Keratinocyte (primary cell): ENCODE measurements at regions not wholly inside any gene's neighbourhood (a gene's known extent, or its start where the extent isn't known, plus 50 kb on each side); places are given as distances from the start of the nearest gene placed in this dataset.

Source experiments
- DNase-seq: peaks from one replicate; pipeline ENCODE4 v3.0.0-alpha.2; 2011; ENCODE audit warnings: low read depth, missing footprints, low spot score
- FAIRE-seq: peaks from 2 replicates; lab custom pipeline; 2011; peaks lifted over from hg19 to GRCh38; lab: Jason Lieb, UNC
- H2AFZ ChIP-seq: 2 replicates; pipeline ENCODE4 v1.6.0; 2012; ENCODE audit warnings: low read length, control low read depth, inconsistent platforms; ENCODE audit not compliant: control insufficient read depth
- H3K27ac ChIP-seq: 2 replicates; pipeline ENCODE4 v1.5.1; 2011; ENCODE audit warnings: low read length; ENCODE audit not compliant: control insufficient read depth, insufficient read depth
- H3K27me3 ChIP-seq: 3 replicates; pipeline ENCODE4 v1.6.0; 2011; ENCODE audit warnings: low read length; ENCODE audit not compliant: control insufficient read depth, insufficient read depth; ENCODE audit errors: extremely low read depth
- H3K36me3 ChIP-seq, 2 experiments: 2 replicates in 1 of 2; 3 replicates in 1 of 2; pipeline ENCODE4 v1.5.1; 2011; ENCODE audit warnings: low read length in 2 of 2, mild to moderate bottlenecking in 1 of 2; ENCODE audit not compliant: control insufficient read depth in 2 of 2, insufficient read depth in 2 of 2; ENCODE audit errors: extremely low read depth in 1 of 2
- H3K4me1 ChIP-seq: 3 replicates; pipeline ENCODE4 v1.5.1; 2011; ENCODE audit warnings: low read length; ENCODE audit not compliant: control insufficient read depth, insufficient read depth; ENCODE audit errors: extremely low read depth
- H3K4me2 ChIP-seq: 3 replicates; pipeline ENCODE4 v1.6.0; 2011; ENCODE audit warnings: low read depth, low read length; ENCODE audit not compliant: control insufficient read depth, insufficient read depth; ENCODE audit errors: extremely low read depth
- H3K4me3 ChIP-seq, 3 experiments: fragments of 200-600 bp in 1 of 3; sonication (generic) in 1 of 3; 2 replicates in 2 of 3; 3 replicates in 1 of 3; pipeline ENCODE4 v1.5.1; 2011 to 2016; ENCODE audit warnings: low read length in 3 of 3, mild to moderate bottlenecking in 3 of 3, control low read depth in 2 of 3, inconsistent platforms in 1 of 3, low read depth in 1 of 3, mixed read lengths in 1 of 3, mixed run types in 1 of 3, moderate library complexity in 1 of 3; ENCODE audit not compliant: control insufficient read depth in 2 of 3, insufficient read depth in 2 of 3; ENCODE audit errors: extremely low read depth in 1 of 3
- H3K79me2 ChIP-seq: 2 replicates; pipeline ENCODE4 v1.6.0; 2012; ENCODE audit warnings: low read length; ENCODE audit not compliant: control insufficient read depth, insufficient read depth
- H3K9ac ChIP-seq: 3 replicates; pipeline ENCODE4 v1.6.0; 2011; ENCODE audit warnings: low read length; ENCODE audit not compliant: control insufficient read depth, insufficient read depth; ENCODE audit errors: extremely low read depth
- H3K9me1 ChIP-seq: 3 replicates; pipeline ENCODE4 v1.6.0; 2011; ENCODE audit warnings: low read length; ENCODE audit not compliant: control insufficient read depth, insufficient read depth; ENCODE audit errors: extremely low read depth
- H3K9me3 ChIP-seq: 2 replicates; pipeline ENCODE4 v1.5.1; 2012; ENCODE audit warnings: low read depth, low read length; ENCODE audit not compliant: control insufficient read depth
- H4K20me1 ChIP-seq: 3 replicates; pipeline ENCODE4 v1.6.0; 2011; ENCODE audit warnings: low read length; ENCODE audit not compliant: control insufficient read depth, insufficient read depth; ENCODE audit errors: extremely low read depth
- CTCF ChIP-seq, 3 experiments: IDR thresholded peaks in 1 of 3; conservative IDR thresholded peaks in 1 of 3; optimal IDR thresholded peaks in 1 of 3; 2 replicates in 2 of 3; 3 replicates in 1 of 3; pipeline versions ENCODE3 to v1.5.1; 2011; ENCODE audit warnings: low read length in 3 of 3, mild to moderate bottlenecking in 3 of 3, moderate library complexity in 2 of 3, control low read depth in 1 of 3, inconsistent platforms in 1 of 3; ENCODE audit not compliant: insufficient read depth in 2 of 3; ENCODE audit errors: extremely low read depth in 1 of 3
- EZH2 ChIP-seq: IDR thresholded peaks from one replicate; pipeline ENCODE4 v1.6.1; 2012; ENCODE audit warnings: inconsistent platforms, mild to moderate bottlenecking, low read length, moderate library complexity
- dilution Hi-C: fragments of 300-500 bp; cut with MboI; formaldehyde crosslinking; loops from one replicate; pipeline ENCODE4 v1.7.0; 2020; ENCODE audit warnings: low sequenced_read_pairs; ENCODE audit not compliant: extremely low pct_ligation_motif_present

DNA sequence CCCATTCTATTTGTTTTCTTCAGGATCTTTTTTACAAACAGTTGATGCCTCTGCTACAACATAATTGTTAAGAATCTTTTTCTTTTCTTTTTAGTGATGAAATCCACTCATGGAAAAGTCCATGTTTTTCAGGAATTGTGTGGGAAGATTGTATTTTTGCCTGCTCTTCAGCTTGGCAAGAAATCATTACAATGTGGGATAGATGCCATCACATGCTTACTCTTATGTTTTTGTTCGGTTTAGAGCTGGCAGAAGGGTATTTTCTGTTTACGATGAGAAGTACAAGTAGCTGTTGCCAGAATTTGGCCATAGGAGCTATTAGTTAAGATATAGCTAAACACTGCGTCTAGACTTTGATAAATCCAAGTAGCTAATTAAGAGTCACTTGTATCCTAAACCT lies 2585.3 kb downstream of the ARAP2 start:
- TF ChIP-seq CTCF (optimal IDR thresholded peaks at IDR 0.05 in 1 of 3, IDR thresholded peaks at IDR 0.05 in 1 of 3, conservative IDR thresholded peaks at IDR 0.05 in 1 of 3; ENCODE audit: extremely low read depth in 1 of 3, insufficient read depth in 2 of 3, low read length in 3 of 3) (no peak), EZH2 (no peak)
- H2AFZ ChIP-seq: no peak overlapping the region
- no peaks in the 10 kb centered on the region for H3K27me3 ChIP-seq
- H3K9me1 ChIP-seq: no peaks in the 10 kb centered on the region
- H3K36me3 ChIP-seq: no peaks in the 10 kb centered on the region
- dilution Hi-C loops: no loop called here
- H3K27ac ChIP-seq: no peak overlapping the region
- H3K79me2 ChIP-seq: no peaks in the 10 kb centered on the region
- no peak overlapping the region for H3K9ac ChIP-seq
- no peaks in the 10 kb centered on the region for H3K9me3 ChIP-seq
- H3K4me3 ChIP-seq: no peak overlapping the region
- DNase-seq (no peak), FAIRE-seq (no peak)
- no peaks in the 10 kb centered on the region for H4K20me1 ChIP-seq
- no peak overlapping the region for H3K4me2 ChIP-seq
- H3K4me1 ChIP-seq: no peaks in the 10 kb centered on the region

GRCh38 chr4:33661636-33662035 lies 2582.7 kb downstream of the ARAP2 start:
- no peak overlapping the region for H3K9ac ChIP-seq
- no peak for TF ChIP-seq CTCF (optimal IDR thresholded peaks at IDR 0.05 in 1 of 3, IDR thresholded peaks at IDR 0.05 in 1 of 3, conservative IDR thresholded peaks at IDR 0.05 in 1 of 3; ENCODE audit: extremely low read depth in 1 of 3, insufficient read depth in 2 of 3, low read length in 3 of 3)
- TF ChIP-seq EZH2: no peak
- dilution Hi-C loops: no loop called here
- H3K79me2 ChIP-seq: no peaks in the 10 kb centered on the region
- no peak for DNase-seq
- H4K20me1 ChIP-seq: no peaks in the 10 kb centered on the region
- no peaks in the 10 kb centered on the region for H3K9me3 ChIP-seq
- H2AFZ ChIP-seq: no peak overlapping the region
- H3K36me3 ChIP-seq: no peaks in the 10 kb centered on the region
- no peaks in the 10 kb centered on the region for H3K9me1 ChIP-seq
- H3K27me3 ChIP-seq: no peaks in the 10 kb centered on the region
- H3K4me1 ChIP-seq: no peaks in the 10 kb centered on the region
- H3K4me3 ChIP-seq: no peak overlapping the region
- H3K4me2 ChIP-seq: no peak overlapping the region
- no peak for FAIRE-seq
- H3K27ac ChIP-seq: no peak overlapping the region
